PC-9 (cell line): ENCODE measurements at regions not wholly inside any gene's neighbourhood (a gene's known extent, or its start where the extent isn't known, plus 50 kb on each side); places are given as distances from the start of the nearest gene placed in this dataset.

ENCODE experiments used
- EZH2 ChIP-seq: fragments of 200-600 bp; sonication (generic); IDR thresholded peaks from 2 replicates; pipeline ENCODE4 v1.8.0; 2017; ENCODE audit warnings: antibody characterized with exemption, low read depth
- TF ChIP-seq, protein P1 (sequence below): fragments of 200-600 bp; sonication (generic); conservative IDR thresholded peaks from 2 replicates; pipeline ENCODE4 v1.6.1; 2017; ENCODE audit warnings: mixed run types, antibody characterized with exemption, mild to moderate bottlenecking, moderate library complexity

DNA sequence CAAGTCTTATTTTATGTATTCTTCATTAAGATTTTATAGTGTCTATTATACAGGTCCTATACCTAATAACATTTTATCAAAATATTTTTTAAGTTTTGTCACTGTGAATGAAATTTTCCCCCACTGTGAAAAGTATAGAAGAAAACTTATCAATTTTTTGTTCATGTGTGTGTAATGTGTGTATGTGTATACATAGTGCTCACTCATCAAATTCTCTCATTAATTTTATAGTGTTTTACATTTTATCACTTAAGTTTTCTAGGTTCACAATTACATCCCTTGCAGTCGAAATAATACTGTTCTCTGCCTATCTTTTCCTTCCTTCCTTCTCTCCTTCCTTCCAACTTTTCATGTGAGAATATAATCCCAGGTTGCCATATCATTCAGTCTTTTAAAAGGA is 93.2 kb upstream of the FBXO11 start:
- TF ChIP-seq, protein P1, sequence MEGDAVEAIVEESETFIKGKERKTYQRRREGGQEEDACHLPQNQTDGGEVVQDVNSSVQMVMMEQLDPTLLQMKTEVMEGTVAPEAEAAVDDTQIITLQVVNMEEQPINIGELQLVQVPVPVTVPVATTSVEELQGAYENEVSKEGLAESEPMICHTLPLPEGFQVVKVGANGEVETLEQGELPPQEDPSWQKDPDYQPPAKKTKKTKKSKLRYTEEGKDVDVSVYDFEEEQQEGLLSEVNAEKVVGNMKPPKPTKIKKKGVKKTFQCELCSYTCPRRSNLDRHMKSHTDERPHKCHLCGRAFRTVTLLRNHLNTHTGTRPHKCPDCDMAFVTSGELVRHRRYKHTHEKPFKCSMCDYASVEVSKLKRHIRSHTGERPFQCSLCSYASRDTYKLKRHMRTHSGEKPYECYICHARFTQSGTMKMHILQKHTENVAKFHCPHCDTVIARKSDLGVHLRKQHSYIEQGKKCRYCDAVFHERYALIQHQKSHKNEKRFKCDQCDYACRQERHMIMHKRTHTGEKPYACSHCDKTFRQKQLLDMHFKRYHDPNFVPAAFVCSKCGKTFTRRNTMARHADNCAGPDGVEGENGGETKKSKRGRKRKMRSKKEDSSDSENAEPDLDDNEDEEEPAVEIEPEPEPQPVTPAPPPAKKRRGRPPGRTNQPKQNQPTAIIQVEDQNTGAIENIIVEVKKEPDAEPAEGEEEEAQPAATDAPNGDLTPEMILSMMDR = no peak
- TF ChIP-seq EZH2 = no peak
